Mesenchymal stem cell (in vitro differentiated cells and primary cell): ENCODE measurements at regions not wholly inside any gene's neighbourhood (a gene's known extent, or its start where the extent isn't known, plus 50 kb on each side); places are given as distances from the start of the nearest gene placed in this dataset.

Experiments
- DNase-seq: peaks from one replicate; pipeline ENCODE4 v3.0.0-alpha.2; 2013
- H2AFZ ChIP-seq: one replicate; pipeline ENCODE4 v1.6.1; 2013; ENCODE audit warnings: low read depth, mild to moderate bottlenecking, control low read depth, inconsistent platforms, low read length, moderate library complexity
- H2AK5ac ChIP-seq: 2 replicates; pipeline ENCODE4 v1.6.1; 2013; ENCODE audit warnings: low read length, moderate library complexity, mild to moderate bottlenecking, inconsistent platforms; ENCODE audit not compliant: severe bottlenecking
- H2BK120ac ChIP-seq: one replicate; pipeline ENCODE4 v1.6.1; 2013; ENCODE audit warnings: low read depth, mild to moderate bottlenecking, inconsistent platforms, low read length, moderate library complexity
- H2BK12ac ChIP-seq, 2 experiments: one replicate each; pipeline ENCODE4 v1.6.1; 2013; ENCODE audit warnings: inconsistent platforms in 2 of 2, low read length in 2 of 2, mild to moderate bottlenecking in 2 of 2, moderate library complexity in 2 of 2, control low read depth in 1 of 2
- H2BK15ac ChIP-seq: one replicate; pipeline ENCODE4 v1.6.1; 2013; ENCODE audit warnings: mild to moderate bottlenecking, low read depth, inconsistent platforms; ENCODE audit not compliant: poor library complexity, severe bottlenecking
- H2BK5ac ChIP-seq: 2 replicates; pipeline ENCODE4 v1.6.1; 2013; ENCODE audit warnings: low read depth, mild to moderate bottlenecking, low read length, control low read depth, inconsistent platforms; ENCODE audit not compliant: poor library complexity, severe bottlenecking
- H3K14ac ChIP-seq, 2 experiments: one replicate each; pipeline ENCODE4 v1.6.1; 2013; ENCODE audit warnings: inconsistent platforms in 2 of 2, low read length in 2 of 2, control low read depth in 1 of 2, mild to moderate bottlenecking in 1 of 2, moderate library complexity in 1 of 2
- H3K18ac ChIP-seq, 2 experiments: one replicate each; pipeline ENCODE4 v1.6.1; 2013; ENCODE audit warnings: inconsistent platforms in 2 of 2, low read length in 2 of 2, control low read depth in 1 of 2, low read depth in 1 of 2, mild to moderate bottlenecking in 1 of 2
- H3K23ac ChIP-seq, 2 experiments: one replicate each; pipeline ENCODE4 v1.6.1; 2013; ENCODE audit warnings: inconsistent platforms in 2 of 2, low read length in 2 of 2, mild to moderate bottlenecking in 2 of 2, moderate library complexity in 2 of 2, control low read depth in 1 of 2
- H3K27ac ChIP-seq: 2 replicates; pipeline ENCODE4 v1.5.1; 2013; ENCODE audit warnings: mild to moderate bottlenecking, moderate library complexity, low read length, control low read depth, inconsistent platforms; ENCODE audit not compliant: poor library complexity, severe bottlenecking
- H3K27me3 ChIP-seq, 2 experiments: 2 replicates each; pipeline versions ENCODE4 v1.6.1 to v1.7.0; 2013; ENCODE audit warnings: low read length in 2 of 2, mild to moderate bottlenecking in 2 of 2, moderate library complexity in 2 of 2, control low read depth in 1 of 2, inconsistent platforms in 1 of 2; ENCODE audit not compliant: control insufficient read depth in 1 of 2, insufficient read depth in 1 of 2
- H3K36me3 ChIP-seq, 2 experiments: 2 replicates each; pipeline versions ENCODE4 v1.6.1 to v1.7.0; 2013; ENCODE audit warnings: low read length in 2 of 2, control low read depth in 1 of 2, inconsistent platforms in 1 of 2, low read depth in 1 of 2, mild to moderate bottlenecking in 1 of 2; ENCODE audit not compliant: insufficient read depth in 2 of 2, control insufficient read depth in 1 of 2
- H3K4ac ChIP-seq, 2 experiments: one replicate each; pipeline ENCODE4 v1.6.1; 2013; ENCODE audit warnings: inconsistent platforms in 2 of 2, low read length in 2 of 2, mild to moderate bottlenecking in 2 of 2, moderate library complexity in 2 of 2, control low read depth in 1 of 2, low read depth in 1 of 2
- H3K4me1 ChIP-seq: 2 replicates; pipeline ENCODE4 v1.6.1; 2013; ENCODE audit warnings: low read depth, low read length, control low read depth; ENCODE audit not compliant: control insufficient read depth, insufficient read depth
- H3K4me2 ChIP-seq: 2 replicates; pipeline ENCODE4 v1.6.1; 2013; ENCODE audit warnings: low read length, mild to moderate bottlenecking, inconsistent platforms; ENCODE audit not compliant: poor library complexity, severe bottlenecking
- H3K4me3 ChIP-seq, 2 experiments: 2 replicates each; pipeline versions ENCODE4 v1.5.1 to v1.7.0; 2013; ENCODE audit warnings: low read length in 2 of 2, mild to moderate bottlenecking in 2 of 2, control low read depth in 1 of 2, low read depth in 1 of 2; ENCODE audit not compliant: insufficient read depth in 1 of 2
- H3K79me1 ChIP-seq: replicated peaks from 2 replicates; pipeline ENCODE4 v1.6.1; 2013; ENCODE audit warnings: mild to moderate bottlenecking, control low read depth, low read length, inconsistent platforms; ENCODE audit not compliant: poor library complexity, severe bottlenecking
- H3K9ac ChIP-seq: 2 replicates; pipeline ENCODE4 v1.7.0; 2013; ENCODE audit warnings: mild to moderate bottlenecking, low read length, moderate library complexity
- H3K9me3 ChIP-seq: 2 replicates; pipeline ENCODE4 v1.7.0; 2013; ENCODE audit warnings: mild to moderate bottlenecking, low read length; ENCODE audit not compliant: control insufficient read depth
- H4K8ac ChIP-seq: one replicate; pipeline ENCODE4 v1.6.1; 2013; ENCODE audit warnings: inconsistent platforms, mild to moderate bottlenecking, low read length, moderate library complexity
- H4K91ac ChIP-seq: one replicate; pipeline ENCODE4 v1.6.1; 2013; ENCODE audit warnings: mild to moderate bottlenecking, low read length, inconsistent platforms
- WGBS: methylation state at CpG from one replicate; pipeline ENCODE4 v1.1.7; 2013; ENCODE audit warnings: mixed read lengths; 5-methylcytosine and 5-hydroxymethylcytosine counted together

GRCh38 chr12:17802657-17803641, 287.0 kb downstream of the RERGL start:
- Histone ChIP-seq H2AFZ (no peak overlapping the region), H3K14ac (no peak overlapping the region), H2AK5ac (no peak overlapping the region), H4K91ac (no peak overlapping the region), H2BK12ac (no peak overlapping the region), H3K9ac (no peak overlapping the region), H3K4me3 (no peak overlapping the region), H4K8ac (no peak overlapping the region), H2BK5ac (no peak overlapping the region), H3K4ac (no peak overlapping the region), H3K18ac (no peak overlapping the region), H3K79me1 (no peaks in the 10 kb centered on the region), H3K27ac (no peak overlapping the region), H3K36me3 (no peaks in the 10 kb centered on the region), H3K9me3 (peaks cover 12% of the 10 kb centered on the region), H3K23ac (no peak overlapping the region), H2BK120ac (no peak overlapping the region), H3K4me1 (no peaks in the 10 kb centered on the region), H3K4me2 (no peak overlapping the region), H2BK15ac (no peak overlapping the region), H3K27me3 (no peaks in the 10 kb centered on the region)
- DNase-seq: no peak
- 63% methylated on average over 15 of the region's 15 CpGs for WGBS

- no peak overlapping the region for H2BK120ac ChIP-seq
- H3K4me2 ChIP-seq: no peak overlapping the region
- H2BK12ac ChIP-seq: no peak overlapping the region
- no peak overlapping the region for H3K4me3 ChIP-seq
- H2BK15ac ChIP-seq: no peak overlapping the region
- peaks cover 11% of the 10 kb centered on the region for H3K9me3 ChIP-seq
- H4K91ac ChIP-seq: no peak overlapping the region
- no peak overlapping the region for H3K4ac ChIP-seq
- no peak overlapping the region for H4K8ac ChIP-seq
- no peaks in the 10 kb centered on the region for H3K36me3 ChIP-seq
- no peak overlapping the region for H2AK5ac ChIP-seq
- H3K23ac ChIP-seq: no peak overlapping the region
- no peak overlapping the region for H3K27ac ChIP-seq
- DNase-seq: no peak
- no peaks in the 10 kb centered on the region for H3K4me1 ChIP-seq
- no peak overlapping the region for H3K14ac ChIP-seq
- no peak overlapping the region for H3K18ac ChIP-seq
- no CpG with 5 or more reads among the region's 2 CpGs for WGBS
- H3K27me3 ChIP-seq: no peaks in the 10 kb centered on the region
- H2BK5ac ChIP-seq: no peak overlapping the region
- H3K79me1 ChIP-seq: no peaks in the 10 kb centered on the region
- H2AFZ ChIP-seq: no peak overlapping the region
- H3K9ac ChIP-seq: no peak overlapping the region
Measured at GRCh38 chr12:17793854-17794253, 296.1 kb downstream of the RERGL start.

GRCh38 chr12:17778242-17778641, 311.8 kb downstream of the RERGL start:
- Histone ChIP-seq H3K14ac (no peak overlapping the region), H3K36me3 (no peaks in the 10 kb centered on the region), H3K27me3 (no peaks in the 10 kb centered on the region), H3K4ac (no peak overlapping the region), H3K9ac (no peak overlapping the region), H2AK5ac (no peak overlapping the region), H4K91ac (no peak overlapping the region), H3K4me2 (no peak overlapping the region), H3K27ac (no peak overlapping the region), H4K8ac (no peak overlapping the region), H3K18ac (no peak overlapping the region), H2BK15ac (no peak overlapping the region), H3K79me1 (no peaks in the 10 kb centered on the region), H2BK120ac (no peak overlapping the region), H2BK5ac (no peak overlapping the region), H3K4me1 (no peaks in the 10 kb centered on the region), H3K9me3 (peaks cover 18% of the 10 kb centered on the region), H2AFZ (no peak overlapping the region), H3K23ac (no peak overlapping the region), H3K4me3 (no peak overlapping the region), H2BK12ac (no peak overlapping the region)
- DNase-seq: no peak

GRCh38 chr12:17763366-17763765, 326.6 kb downstream of the RERGL start:
- Histone ChIP-seq H3K4ac (no peak overlapping the region), H3K27me3 (no peaks in the 10 kb centered on the region), H3K4me1 (no peaks in the 10 kb centered on the region), H2AK5ac (no peak overlapping the region), H3K79me1 (no peaks in the 10 kb centered on the region), H4K8ac (no peak overlapping the region), H3K4me2 (no peak overlapping the region), H4K91ac (no peak overlapping the region), H3K36me3 (no peaks in the 10 kb centered on the region), H3K27ac (no peak overlapping the region), H2BK12ac (no peak overlapping the region), H2BK15ac (no peak overlapping the region), H3K18ac (no peak overlapping the region), H2BK120ac (no peak overlapping the region), H3K9me3 (peaks cover 7% of the 10 kb centered on the region), H3K14ac (no peak overlapping the region), H3K23ac (no peak overlapping the region), H3K4me3 (no peak overlapping the region), H2AFZ (no peak overlapping the region), H2BK5ac (no peak overlapping the region), H3K9ac (no peak overlapping the region)
- WGBS: over 99% methylated on average over 3 of the region's 4 CpGs
- DNase-seq: no peak
